Pancreas (tissue), 10 donors: ENCODE measurements at regions not wholly inside any gene's neighbourhood (a gene's known extent, or its start where the extent isn't known, plus 50 kb on each side); places are given as distances from the start of the nearest gene placed in this dataset.

ENCODE experiments used
- ATAC-seq, 4 donors: fragments of 200-7000 bp; cut with Tn5 transposase; one replicate each; pipeline versions ENCODE4 v1.8.0 to v1.9.1; 2020; ENCODE audit warnings: mild to moderate bottlenecking in 4 of 4, moderate library complexity in 4 of 4
- DNase-seq, 6 donors: peaks; one replicate each; pipeline ENCODE4 v3.0.0-alpha.2; 2020
- FAIRE-seq: peaks from 2 replicates; lab custom pipeline; 2012; peaks lifted over from hg19 to GRCh38; lab: Jason Lieb, UNC
- H3K27ac ChIP-seq, 4 donors: fragments of 200-600 bp; sonication (generic); 1 replicate in 3 of 4; 2 replicates in 1 of 4; pipeline versions ENCODE4 v1.5.0 to v1.8.0; 2020
- H3K27me3 ChIP-seq, 4 donors: fragments of 200-600 bp; one replicate each; pipeline ENCODE4 v1.8.0; 2021
- H3K36me3 ChIP-seq, 3 donors: fragments of 200-600 bp; sonication (generic) in 1 of 3; one replicate each; pipeline versions ENCODE4 v1.5.0 to v1.8.0; 2020 to 2021
- H3K4me1 ChIP-seq, 3 donors: fragments of 200-600 bp; one replicate each; pipeline ENCODE4 v1.8.0; 2021
- H3K4me3 ChIP-seq, 4 donors: fragments of 200-600 bp; sonication (generic) in 2 of 4; one replicate each; pipeline versions ENCODE4 v1.5.0 to v1.8.0; 2020 to 2021
- H3K9me3 ChIP-seq, 4 donors: fragments of 200-600 bp; one replicate each; pipeline ENCODE4 v1.8.0; 2021
- CTCF ChIP-seq, 4 donors: fragments of 200-600 bp; sonication (generic) in 3 of 4; IDR thresholded peaks; one replicate each; pipeline versions ENCODE4 v1.5.0 to v1.8.0; 2021; ENCODE audit warnings: antibody characterized with exemption in 4 of 4
- WGBS, 2 donors: extraction: QIAGEN DNeasy Blood & Tissue Kit; methylation state at CpG; one replicate each; pipeline ENCODE4 v1.1.7; 2013; 5-methylcytosine and 5-hydroxymethylcytosine counted together
- intact Hi-C, 3 donors: fragments of 100-400 bp; cut with DNase I; formaldehyde crosslinking; loops; one replicate each; pipeline versions ENCODE4 v1.11.1 to v1.14.2; 2022
- donor health status: healthy with polysubstance abuse.
- donor health status: DM: no; HTN: no; CAD: no; lungs with moderate emphysema.
- donor health status: DM: no; HTN: no; CAD: no.
- donor health status: control.
- donor health status: control.
- donor health status: Bipolar disorder and iron deficiency.
- donor health status: DM: yes; HTN: yes; CAD: no.
- donor health status: DM: no; HTN: no; CAD: no.
- donor health status: DM: no; HTN: no; CAD: no.
- donor health status: DM: yes; HTN: yes; CAD: no.

- Histone ChIP-seq H3K27me3 (no peaks in the 10 kb centered on the region), H3K4me3 (no peak overlapping the region), H3K27ac (no peak overlapping the region), H3K9me3 (no peaks in the 10 kb centered on the region), H3K36me3 (no peaks in the 10 kb centered on the region), H3K4me1 (no peaks in the 10 kb centered on the region)
- WGBS, 2 donors, result 67 to 74% methylated on average over 1 of the region's 1 CpG
- ATAC-seq, result no peak
- no peak for DNase-seq
- intact Hi-C loops, result no loop called here
- no peak for FAIRE-seq
- no peak for TF ChIP-seq CTCF (IDR thresholded peaks at IDR 0.05)
These were observed 523.7 kb downstream of the FAM181B start for GRCh38 chr11:82210011-82210410.

GRCh38 chr11:82195283-82195682 is 538.4 kb downstream of the FAM181B start:
- DNase-seq, result no peak
- no peak for TF ChIP-seq CTCF (IDR thresholded peaks at IDR 0.05)
- WGBS, 2 donors, result 61 to 76% methylated on average over 3 of the region's 3 CpGs
- intact Hi-C loops, result no loop called here
- FAIRE-seq, result no peak
- Histone ChIP-seq H3K27me3 (peaks cover 0 to 4% (median 0%) of the 10 kb centered on the region in 4 donors), H3K27ac (no peak overlapping the region), H3K36me3 (no peaks in the 10 kb centered on the region), H3K4me1 (no peaks in the 10 kb centered on the region), H3K4me3 (no peak overlapping the region), H3K9me3 (no peaks in the 10 kb centered on the region)
- no peak for ATAC-seq

GRCh38 chr11:82194521-82194920 is 539.1 kb downstream of the FAM181B start:
- Histone ChIP-seq H3K4me1 (no peaks in the 10 kb centered on the region), H3K27ac (no peak overlapping the region), H3K9me3 (no peaks in the 10 kb centered on the region), H3K4me3 (no peak overlapping the region), H3K36me3 (no peaks in the 10 kb centered on the region), H3K27me3 (peaks cover 0 to 4% (median 0%) of the 10 kb centered on the region in 4 donors)
- intact Hi-C loops, result no loop called here
- no peak for TF ChIP-seq CTCF (IDR thresholded peaks at IDR 0.05)
- FAIRE-seq (no peak), DNase-seq (no peak), ATAC-seq (no peak)
- 77 to 79% methylated on average over 7 of the region's 7 CpGs for WGBS, 2 donors

GRCh38 chr11:82191695-82192094 is 542.0 kb downstream of the FAM181B start:
- DNase-seq (peak in 3 of 6 donors; percentile 11 to 42 (median 31)), ATAC-seq (peak in 1 of 4 donors; percentile 26), FAIRE-seq (no peak)
- Histone ChIP-seq H3K36me3 (no peaks in the 10 kb centered on the region), H3K9me3 (no peaks in the 10 kb centered on the region), H3K27ac (no peak overlapping the region), H3K27me3 (no peaks in the 10 kb centered on the region), H3K4me1 (no peaks in the 10 kb centered on the region), H3K4me3 (no peak overlapping the region)
- intact Hi-C loops, result no loop called here
- WGBS, 2 donors, result 74 to 85% methylated on average over 3 of the region's 3 CpGs
- no peak for TF ChIP-seq CTCF (IDR thresholded peaks at IDR 0.05)

- ATAC-seq, result no peak
- Histone ChIP-seq H3K27ac (no peak overlapping the region), H3K36me3 (no peaks in the 10 kb centered on the region), H3K4me3 (no peak overlapping the region), H3K9me3 (no peaks in the 10 kb centered on the region), H3K27me3 (no peaks in the 10 kb centered on the region), H3K4me1 (no peaks in the 10 kb centered on the region)
- intact Hi-C loops, result no loop called here
- no peak for TF ChIP-seq CTCF (IDR thresholded peaks at IDR 0.05)
- no peak for DNase-seq
- WGBS, 2 donors, result 69 to 85% methylated on average over 3 of the region's 3 CpGs
- FAIRE-seq, result no peak
These were observed 547.7 kb downstream of the FAM181B start for GRCh38 chr11:82185925-82186324.
